GM23338 (cell line): ENCODE measurements at regions not wholly inside any gene's neighbourhood (a gene's known extent, or its start where the extent isn't known, plus 50 kb on each side); places are given as distances from the start of the nearest gene placed in this dataset.

ENCODE experiments used
- ATAC-seq: fragments of 200-7000 bp; cut with Tn5 transposase; 3 replicates; pipeline ENCODE4 v1.9.1; 2020
- DNase-seq: peaks from one replicate; pipeline ENCODE4 v3.0.0-alpha.2; 2015; ENCODE audit warnings: low spot score
- H2AFZ ChIP-seq: fragments of 200-600 bp; sonication (generic); 2 replicates; pipeline ENCODE4 v1.8.0; 2016; ENCODE audit warnings: antibody characterized with exemption, mild to moderate bottlenecking, moderate library complexity
- H3F3A ChIP-seq: fragments of 200-600 bp; sonication (generic); replicated peaks from 2 replicates; pipeline ENCODE4 v1.8.0; 2017; ENCODE audit warnings: antibody characterized with exemption, mixed run types, low read depth
- H3K27ac ChIP-seq: fragments of 200-600 bp; sonication (generic); 2 replicates; pipeline ENCODE4 v1.6.1; 2016; ENCODE audit warnings: low read depth
- H3K27me3 ChIP-seq: fragments of 200-600 bp; sonication (generic); 2 replicates; pipeline ENCODE4 v1.8.0; 2016; ENCODE audit warnings: mild to moderate bottlenecking, mixed run types, moderate library complexity; ENCODE audit not compliant: insufficient read depth
- H3K36me3 ChIP-seq: fragments of 200-600 bp; sonication (generic); 2 replicates; pipeline ENCODE4 v1.8.0; 2016; ENCODE audit warnings: mild to moderate bottlenecking; ENCODE audit not compliant: insufficient read depth
- H3K4me1 ChIP-seq: fragments of 200-600 bp; sonication (generic); 2 replicates; pipeline ENCODE4 v1.8.0; 2016; ENCODE audit warnings: mild to moderate bottlenecking, moderate library complexity; ENCODE audit not compliant: insufficient read depth
- H3K4me2 ChIP-seq: fragments of 200-600 bp; sonication (generic); 2 replicates; pipeline ENCODE4 v1.7.1; 2017; ENCODE audit warnings: mixed run types
- H3K4me3 ChIP-seq: fragments of 200-600 bp; sonication (generic); 2 replicates; pipeline ENCODE4 v1.6.1; 2016; ENCODE audit warnings: mixed run types
- H3K79me2 ChIP-seq: fragments of 200-600 bp; sonication (generic); replicated peaks from 2 replicates; pipeline ENCODE4 v1.8.0; 2017; ENCODE audit warnings: mild to moderate bottlenecking; ENCODE audit not compliant: insufficient read depth
- H3K9me2 ChIP-seq: fragments of 200-600 bp; sonication (generic); 2 replicates; pipeline ENCODE4 v1.8.0; 2017; ENCODE audit not compliant: insufficient read depth
- H4K20me1 ChIP-seq: fragments of 200-600 bp; sonication (generic); replicated peaks from 2 replicates; pipeline ENCODE4 v1.8.0; 2017; ENCODE audit warnings: mild to moderate bottlenecking; ENCODE audit not compliant: insufficient read depth
- H3K27ac Mint-ChIP-seq: 2 replicates; pipeline ENCODE4 v1.8.0; 2020; ENCODE audit warnings: inconsistent platforms, mild to moderate bottlenecking, moderate library complexity, mixed read lengths
- H3K27me3 Mint-ChIP-seq: 3 replicates; pipeline ENCODE4 v1.8.0; 2022; ENCODE audit warnings: low read depth, mild to moderate bottlenecking, moderate library complexity, mixed read lengths, inconsistent platforms; ENCODE audit not compliant: insufficient read depth, poor library complexity
- H3K36me3 Mint-ChIP-seq: 3 replicates; pipeline ENCODE4 v1.8.0; 2021; ENCODE audit warnings: low read depth, mild to moderate bottlenecking, inconsistent platforms, moderate library complexity, mixed read lengths
- H3K4me1 Mint-ChIP-seq: 3 replicates; pipeline ENCODE4 v1.8.0; 2020; ENCODE audit warnings: mild to moderate bottlenecking, inconsistent platforms, mixed read lengths
- H3K4me3 Mint-ChIP-seq: 3 replicates; pipeline ENCODE4 v1.8.0; 2021; ENCODE audit warnings: moderate library complexity, mild to moderate bottlenecking, inconsistent platforms, mixed read lengths
- H3K9me3 Mint-ChIP-seq: 3 replicates; pipeline ENCODE4 v1.8.0; 2020; ENCODE audit warnings: moderate library complexity, mild to moderate bottlenecking, inconsistent platforms, mixed read lengths
- CTCF ChIP-seq, 2 experiments: fragments of 200-600 bp in 1 of 2; sonication (generic) in 1 of 2; conservative IDR thresholded peaks; 2 replicates each; pipeline versions ENCODE4 v1.5.1 to v1.6.1; 2016 to 2017; ENCODE audit warnings: antibody characterized with exemption in 2 of 2, low read depth in 2 of 2, mild to moderate bottlenecking in 2 of 2, moderate library complexity in 1 of 2
- EZH2 ChIP-seq: fragments of 200-600 bp; sonication (generic); IDR thresholded peaks from one replicate; pipeline ENCODE4 v1.8.0; 2017; ENCODE audit warnings: antibody characterized with exemption, mild to moderate bottlenecking, low read depth; ENCODE audit not compliant: unreplicated experiment
- EZH2phosphoT487 ChIP-seq: fragments of 200-600 bp; sonication (generic); IDR thresholded peaks from one replicate; pipeline ENCODE4 v1.8.1; 2018; ENCODE audit warnings: antibody characterized with exemption; ENCODE audit not compliant: unreplicated experiment
- JUNB ChIP-seq: IDR thresholded peaks from one replicate; pipeline ENCODE4 v1.6.1; 2016; ENCODE audit warnings: antibody characterized with exemption; ENCODE audit not compliant: unreplicated experiment
- NANOG ChIP-seq: IDR thresholded peaks from 2 replicates; pipeline ENCODE4 v1.6.1; 2016; ENCODE audit warnings: antibody characterized with exemption, borderline replicate concordance
- POLR2AphosphoS5 ChIP-seq: IDR thresholded peaks from 2 replicates; pipeline ENCODE4 v1.6.1; 2016; ENCODE audit warnings: antibody characterized with exemption, low read depth
- REST ChIP-seq: IDR thresholded peaks from one replicate; pipeline ENCODE4 v1.6.1; 2018; ENCODE audit warnings: antibody characterized with exemption; ENCODE audit not compliant: unreplicated experiment
- STAT1 ChIP-seq: IDR thresholded peaks from one replicate; pipeline ENCODE4 v1.6.1; 2016; ENCODE audit warnings: antibody characterized with exemption; ENCODE audit not compliant: unreplicated experiment
- ZNF462 ChIP-seq: fragments of 250-450 bp; sonication (Bioruptor Pico); IDR thresholded peaks from 2 replicates; pipeline ENCODE4 v1.5.0; 2020; ENCODE audit warnings: mild to moderate bottlenecking, moderate library complexity

GRCh38 chr20:30598460-30599230 lies 658.8 kb upstream of the DEFB115 start:
- Histone ChIP-seq H3K4me3 (no peak overlapping the region), H3K4me1 (no peaks in the 10 kb centered on the region), H4K20me1 (no peaks in the 10 kb centered on the region), H3F3A (no peaks in the 10 kb centered on the region), H3K79me2 (no peaks in the 10 kb centered on the region), H3K27me3 (no peaks in the 10 kb centered on the region), H3K9me2 (peaks cover 3% of the 10 kb centered on the region), H2AFZ (no peak overlapping the region), H3K36me3 (no peaks in the 10 kb centered on the region), H3K27ac (no peak overlapping the region), H3K4me2 (no peak overlapping the region)
- no peak for TF ChIP-seq REST
- no peak for TF ChIP-seq EZH2phosphoT487
- TF ChIP-seq JUNB, result no peak
- TF ChIP-seq EZH2, result no peak
- no peak for TF ChIP-seq CTCF (conservative IDR thresholded peaks at IDR 0.05; ENCODE audit: low read depth in 2 of 2)
- no peak for TF ChIP-seq NANOG
- no peak for TF ChIP-seq POLR2AphosphoS5
- no peak for TF ChIP-seq STAT1
- peaks cover 5% of the 10 kb centered on the region for H3K27me3 Mint-ChIP-seq
- DNase-seq (no peak), ATAC-seq (no peak)
- H3K4me3 Mint-ChIP-seq, result no peak overlapping the region
- no peak overlapping the region for H3K27ac Mint-ChIP-seq
- no peaks in the 10 kb centered on the region; the same call in 2 of the 3 replicates for H3K36me3 Mint-ChIP-seq
- H3K4me1 Mint-ChIP-seq, result no peaks in the 10 kb centered on the region
- H3K9me3 Mint-ChIP-seq, result peaks cover 12% of the 10 kb centered on the region; the same call in 2 of the 3 replicates

GRCh38 chr20:30599990-30600389 lies 657.5 kb upstream of the DEFB115 start:
- Histone ChIP-seq H3K9me2 (peaks cover 3% of the 10 kb centered on the region), H3K36me3 (no peaks in the 10 kb centered on the region), H3K79me2 (no peaks in the 10 kb centered on the region), H3K4me3 (no peak overlapping the region), H3K27me3 (no peaks in the 10 kb centered on the region), H2AFZ (no peak overlapping the region), H4K20me1 (no peaks in the 10 kb centered on the region), H3K4me2 (no peak overlapping the region), H3K27ac (no peak overlapping the region), H3K4me1 (no peaks in the 10 kb centered on the region), H3F3A (no peaks in the 10 kb centered on the region)
- Mint-ChIP-seq H3K27ac (no peak overlapping the region), H3K4me1 (no peaks in the 10 kb centered on the region), H3K4me3 (no peak overlapping the region), H3K27me3 (peaks cover 5% of the 10 kb centered on the region), H3K9me3 (peaks cover 12% of the 10 kb centered on the region; the same call in 1 of the 3 replicates), H3K36me3 (no peaks in the 10 kb centered on the region; the same call in 2 of the 3 replicates)
- ATAC-seq (no peak), DNase-seq (no peak)
- TF ChIP-seq ZNF462 (no peak), JUNB (no peak)
